ENCODE measurements at regions not wholly inside any gene's neighbourhood (a gene's known extent, or its start where the extent isn't known, plus 50 kb on each side); places are given as distances from the start of the nearest gene placed in this dataset.

GRCh38 chr3:5726621-5727020 is 539.1 kb downstream of the EDEM1 start:
- in situ Hi-C loops (cut with HindIII; ENCODE audit: low pct_ligation_motif_present, low sequenced_read_pairs): no loop called here
- no peaks in the 10 kb centered on the region for H3K36me3 ChIP-seq (replicated peaks)
- no peak overlapping the region for H3K4me3 ChIP-seq (ENCODE audit: low read depth, low read length)
- H3K27ac ChIP-seq: no peak overlapping the region
- no peak for TF ChIP-seq CTCF (IDR thresholded peaks at IDR 0.05; ENCODE audit: low read depth, low read length, missing control alignments)
- no peaks in the 10 kb centered on the region for H3K27me3 ChIP-seq (replicated peaks)
- no peak for DNase-seq

GRCh38 chr3:5727743-5728484 is 540.4 kb downstream of the EDEM1 start:
- Histone ChIP-seq H3K36me3 (replicated peaks) (no peaks in the 10 kb centered on the region), H3K27me3 (replicated peaks) (no peaks in the 10 kb centered on the region), H3K27ac (no peak overlapping the region), H3K4me3 (ENCODE audit: low read depth, low read length) (no peak overlapping the region)
- in situ Hi-C loops (cut with HindIII; ENCODE audit: low pct_ligation_motif_present, low sequenced_read_pairs): no loop called here
- TF ChIP-seq CTCF (IDR thresholded peaks at IDR 0.05; ENCODE audit: low read depth, low read length, missing control alignments): no peak
- no peak for DNase-seq

- DNase-seq: no peak
- no peak for TF ChIP-seq CTCF (IDR thresholded peaks at IDR 0.05; ENCODE audit: low read depth, low read length, missing control alignments)
- H3K27me3 ChIP-seq (replicated peaks): no peaks in the 10 kb centered on the region
- in situ Hi-C loops (cut with HindIII; ENCODE audit: low pct_ligation_motif_present, low sequenced_read_pairs): no loop called here
- no peaks in the 10 kb centered on the region for H3K36me3 ChIP-seq (replicated peaks)
- H3K4me3 ChIP-seq (ENCODE audit: low read depth, low read length): no peak overlapping the region
- H3K27ac ChIP-seq: no peak overlapping the region
Measured at GRCh38 chr3:5729852-5730251, 542.3 kb downstream of the EDEM1 start.

- in situ Hi-C loops (cut with HindIII; ENCODE audit: low pct_ligation_motif_present, low sequenced_read_pairs): no loop called here
- no peak overlapping the region for H3K4me3 ChIP-seq (ENCODE audit: low read depth, low read length)
- no peak overlapping the region for H3K27ac ChIP-seq
- no peak for TF ChIP-seq CTCF (IDR thresholded peaks at IDR 0.05; ENCODE audit: low read depth, low read length, missing control alignments)
- H3K27me3 ChIP-seq (replicated peaks): no peaks in the 10 kb centered on the region
- no peaks in the 10 kb centered on the region for H3K36me3 ChIP-seq (replicated peaks)
- no peak for DNase-seq
Measured at GRCh38 chr3:5731100-5731499, 543.6 kb downstream of the EDEM1 start.

- Histone ChIP-seq H3K27ac (no peak overlapping the region), H3K27me3 (replicated peaks) (no peaks in the 10 kb centered on the region), H3K36me3 (replicated peaks) (no peaks in the 10 kb centered on the region), H3K4me3 (ENCODE audit: low read depth, low read length) (no peak overlapping the region)
- no peak for DNase-seq
- TF ChIP-seq CTCF (IDR thresholded peaks at IDR 0.05; ENCODE audit: low read depth, low read length, missing control alignments): no peak
- in situ Hi-C loops (cut with HindIII; ENCODE audit: low pct_ligation_motif_present, low sequenced_read_pairs): no loop called here
Measured at GRCh38 chr3:5732081-5732480, 544.6 kb downstream of the EDEM1 start.

GRCh38 chr3:5733995-5734394 is 546.5 kb downstream of the EDEM1 start:
- Histone ChIP-seq H3K27me3 (replicated peaks) (no peaks in the 10 kb centered on the region), H3K36me3 (replicated peaks) (no peaks in the 10 kb centered on the region), H3K27ac (no peak overlapping the region), H3K4me3 (ENCODE audit: low read depth, low read length) (no peak overlapping the region)
- no peak for DNase-seq
- no peak for TF ChIP-seq CTCF (IDR thresholded peaks at IDR 0.05; ENCODE audit: low read depth, low read length, missing control alignments)
- in situ Hi-C loops (cut with HindIII; ENCODE audit: low pct_ligation_motif_present, low sequenced_read_pairs): no loop called here
